Endothelial cell of umbilical vein (primary cell): ENCODE measurements at regions not wholly inside any gene's neighbourhood (a gene's known extent, or its start where the extent isn't known, plus 50 kb on each side); places are given as distances from the start of the nearest gene placed in this dataset.

ENCODE experiments used
- EZH2 ChIP-seq: IDR thresholded peaks from 2 replicates; pipeline ENCODE4 v1.6.1; 2012; ENCODE audit warnings: borderline replicate concordance, low read depth, mild to moderate bottlenecking, moderate library complexity, low read length, inconsistent platforms; ENCODE audit not compliant: severe bottlenecking
- FOS ChIP-seq: IDR thresholded peaks from 2 replicates; pipeline ENCODE4 v1.6.1; 2011; ENCODE audit warnings: mild to moderate bottlenecking, low read length, moderate library complexity, borderline replicate concordance; ENCODE audit not compliant: insufficient read depth
- GATA2 ChIP-seq: IDR thresholded peaks from 2 replicates; pipeline ENCODE4 v1.7.0; 2011; ENCODE audit warnings: low read depth, mild to moderate bottlenecking, moderate library complexity, mixed read lengths, low read length; ENCODE audit not compliant: insufficient read length, insufficient read depth
- MYC ChIP-seq: IDR thresholded peaks from one replicate; pipeline ENCODE4 v1.6.1; 2011; ENCODE audit warnings: mild to moderate bottlenecking, low read depth, low read length
- POLR2A ChIP-seq: IDR thresholded peaks from 2 replicates; pipeline ENCODE4 v1.6.1; 2012; ENCODE audit warnings: low read depth, mild to moderate bottlenecking, control low read depth, low read length
- POLR2AphosphoS5 ChIP-seq: IDR thresholded peaks from 2 replicates; pipeline ENCODE4 v1.6.1; 2012; ENCODE audit warnings: low read depth, mild to moderate bottlenecking, control low read depth, low read length, moderate library complexity; ENCODE audit not compliant: insufficient read depth
- TF ChIP-seq, protein P1 (sequence below), 2 donors: IDR thresholded peaks; 1 replicate in 1 of 2; 2 replicates in 1 of 2; pipeline ENCODE4 v1.5.1; 2011; ENCODE audit warnings: low read length in 2 of 2, mild to moderate bottlenecking in 2 of 2, moderate library complexity in 2 of 2, control low read depth in 1 of 2, inconsistent platforms in 1 of 2, low read depth in 1 of 2; ENCODE audit not compliant: insufficient read depth in 1 of 2; ENCODE audit errors: extremely low read depth in 1 of 2
- TF ChIP-seq, protein P2 (sequence below): IDR thresholded peaks from 2 replicates; pipeline ENCODE4 v1.6.1; 2011; ENCODE audit not compliant: insufficient read depth, insufficient read length

DNA sequence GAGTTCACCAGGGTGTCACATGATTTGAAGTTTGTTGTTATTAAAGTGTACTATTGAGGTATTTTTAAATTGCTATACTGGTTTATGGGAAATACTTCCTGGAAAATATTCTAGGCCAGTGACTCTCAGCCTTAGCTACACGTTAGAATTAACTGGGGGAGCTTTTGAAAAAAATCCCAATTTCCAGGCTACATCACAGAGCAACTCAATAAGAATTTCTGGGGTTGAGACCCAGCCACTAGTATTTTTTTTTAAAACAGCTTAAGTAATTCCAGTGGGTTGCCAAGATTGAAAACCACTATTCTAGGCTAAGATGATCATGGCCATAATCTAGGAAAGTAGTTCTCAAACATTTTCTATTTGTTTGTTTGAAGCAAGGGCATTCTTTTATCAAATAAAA, 142.9 kb upstream of the GRIA1 start:
- TF ChIP-seq, protein P1, sequence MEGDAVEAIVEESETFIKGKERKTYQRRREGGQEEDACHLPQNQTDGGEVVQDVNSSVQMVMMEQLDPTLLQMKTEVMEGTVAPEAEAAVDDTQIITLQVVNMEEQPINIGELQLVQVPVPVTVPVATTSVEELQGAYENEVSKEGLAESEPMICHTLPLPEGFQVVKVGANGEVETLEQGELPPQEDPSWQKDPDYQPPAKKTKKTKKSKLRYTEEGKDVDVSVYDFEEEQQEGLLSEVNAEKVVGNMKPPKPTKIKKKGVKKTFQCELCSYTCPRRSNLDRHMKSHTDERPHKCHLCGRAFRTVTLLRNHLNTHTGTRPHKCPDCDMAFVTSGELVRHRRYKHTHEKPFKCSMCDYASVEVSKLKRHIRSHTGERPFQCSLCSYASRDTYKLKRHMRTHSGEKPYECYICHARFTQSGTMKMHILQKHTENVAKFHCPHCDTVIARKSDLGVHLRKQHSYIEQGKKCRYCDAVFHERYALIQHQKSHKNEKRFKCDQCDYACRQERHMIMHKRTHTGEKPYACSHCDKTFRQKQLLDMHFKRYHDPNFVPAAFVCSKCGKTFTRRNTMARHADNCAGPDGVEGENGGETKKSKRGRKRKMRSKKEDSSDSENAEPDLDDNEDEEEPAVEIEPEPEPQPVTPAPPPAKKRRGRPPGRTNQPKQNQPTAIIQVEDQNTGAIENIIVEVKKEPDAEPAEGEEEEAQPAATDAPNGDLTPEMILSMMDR (IDR thresholded peaks at IDR 0.05; ENCODE audit: extremely low read depth in 1 of 2, insufficient read depth in 1 of 2, low read depth in 1 of 2, low read length in 2 of 2) = no peak
- no peak for TF ChIP-seq MYC
- no peak for TF ChIP-seq POLR2AphosphoS5
- no peak for TF ChIP-seq POLR2A
- TF ChIP-seq, protein P2, sequence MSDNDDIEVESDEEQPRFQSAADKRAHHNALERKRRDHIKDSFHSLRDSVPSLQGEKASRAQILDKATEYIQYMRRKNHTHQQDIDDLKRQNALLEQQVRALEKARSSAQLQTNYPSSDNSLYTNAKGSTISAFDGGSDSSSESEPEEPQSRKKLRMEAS = no peak
- no peak for TF ChIP-seq FOS
- TF ChIP-seq GATA2 = no peak
- no peak for TF ChIP-seq EZH2
